Hematopoietic multipotent progenitor cell treated with erythropoietin and hydrocortisone succinate and interleukin-3 and kit ligand, for 15 days (in vitro differentiated cells): ENCODE measurements at regions not wholly inside any gene's neighbourhood (a gene's known extent, or its start where the extent isn't known, plus 50 kb on each side); places are given as distances from the start of the nearest gene placed in this dataset.

Experiments used
- DNase-seq: peaks from one replicate; pipeline ENCODE4 v3.0.0-alpha.2; 2015; ENCODE audit warnings: low spot score

GRCh38 chr4:110961066-110961465 is 338.2 kb upstream of the PITX2 start:
- DNase-seq, result no peak

- DNase-seq, result no peak
Measured at GRCh38 chr4:110962616-110963015, 339.7 kb upstream of the PITX2 start.

- no peak for DNase-seq
Measured at GRCh38 chr4:110963662-110964280, 340.9 kb upstream of the PITX2 start.

GRCh38 chr4:110967936-110968335 is 345.1 kb upstream of the PITX2 start:
- no peak for DNase-seq

GRCh38 chr4:110970642-110971041 is 347.8 kb upstream of the PITX2 start:
- no peak for DNase-seq

GRCh38 chr4:110975338-110975737 is 352.5 kb upstream of the PITX2 start:
- DNase-seq, result no peak

GRCh38 chr4:110977554-110977953 is 354.7 kb upstream of the PITX2 start:
- DNase-seq, result no peak

GRCh38 chr4:110978761-110979160 is 355.9 kb upstream of the PITX2 start:
- no peak for DNase-seq

GRCh38 chr4:110982486-110982885 is 359.6 kb upstream of the PITX2 start:
- no peak for DNase-seq

- DNase-seq, result no peak
Measured at GRCh38 chr4:110988722-110989121, 365.8 kb upstream of the PITX2 start.

- DNase-seq, result no peak
Measured at GRCh38 chr4:110989125-110989524, 366.2 kb upstream of the PITX2 start.

GRCh38 chr4:110994781-110995180 is 371.9 kb upstream of the PITX2 start:
- DNase-seq, result no peak

GRCh38 chr4:110998320-110998719 is 375.4 kb upstream of the PITX2 start:
- no peak for DNase-seq

- no peak for DNase-seq
Measured at GRCh38 chr4:111011458-111011857, 388.6 kb upstream of the PITX2 start.

GRCh38 chr4:111013846-111014245 is 391.0 kb upstream of the PITX2 start:
- no peak for DNase-seq

- no peak for DNase-seq
Measured at GRCh38 chr4:111014537-111014936, 391.7 kb upstream of the PITX2 start.

- DNase-seq, result no peak
Measured at GRCh38 chr4:111016416-111016815, 393.5 kb upstream of the PITX2 start.

GRCh38 chr4:111018216-111018615 is 395.3 kb upstream of the PITX2 start:
- no peak for DNase-seq

GRCh38 chr4:111020476-111020875 is 397.6 kb upstream of the PITX2 start:
- no peak for DNase-seq

- DNase-seq, result no peak
Measured at GRCh38 chr4:111020961-111021360, 398.1 kb upstream of the PITX2 start.

- DNase-seq, result no peak
Measured at GRCh38 chr4:111022758-111023157, 399.9 kb upstream of the PITX2 start.

GRCh38 chr4:111027526-111027925 is 404.6 kb upstream of the PITX2 start:
- no peak for DNase-seq

GRCh38 chr4:111028795-111029194 is 405.9 kb upstream of the PITX2 start:
- no peak for DNase-seq

GRCh38 chr4:111031001-111031579 is 408.2 kb upstream of the PITX2 start:
- no peak for DNase-seq
